ENCODE measurements at regions not wholly inside any gene's neighbourhood (a gene's known extent, or its start where the extent isn't known, plus 50 kb on each side); places are given as distances from the start of the nearest gene placed in this dataset.

- TF ChIP-seq CTCF (conservative IDR thresholded peaks at IDR 0.05), result no peak
- no peak for TF ChIP-seq ZFX (IDR thresholded peaks at IDR 0.05)
Measured at GRCh38 chr2:66001538-66001937, 433.4 kb upstream of the MEIS1 start.

Measured in C4-2B (cell line).